Endothelial cell of umbilical vein (primary cell): ENCODE measurements at regions not wholly inside any gene's neighbourhood (a gene's known extent, or its start where the extent isn't known, plus 50 kb on each side); places are given as distances from the start of the nearest gene placed in this dataset.

ENCODE experiments used
- BruUV-seq: library from RNA; stranded (reverse); fragments of 400-500 nt; replicated peaks from 2 replicates; lab custom pipeline; 2021; lab: Mats Ljungman, UMichigan
- CTCF ChIA-PET: fragments of 300-600, 350-600 bp; sonication (Branson Sonifier 250); formaldehyde crosslinking; loops from one replicate; lab custom pipeline; 2021; ENCODE audit warnings: antibody characterized with exemption, inconsistent platforms; lab: Charles Lee
- POLR2A ChIA-PET: fragments of 300-600, 350-600 bp; sonication (Branson Sonifier 250); formaldehyde crosslinking; loops from one replicate; lab custom pipeline; 2021; ENCODE audit warnings: antibody characterized with exemption, inconsistent platforms; lab: Charles Lee
- DNase-seq: peaks from one replicate; pipeline ENCODE4 v3.0.0-alpha.2; 2011; ENCODE audit warnings: low read depth, low spot score
- FAIRE-seq: peaks from 2 replicates; lab custom pipeline; 2011; peaks lifted over from hg19 to GRCh38; lab: Jason Lieb, UNC
- H2AFZ ChIP-seq: 2 replicates; pipeline ENCODE4 v1.6.0; 2012; ENCODE audit warnings: low read depth, low read length, control low read depth, inconsistent platforms
- H3K27ac ChIP-seq: 2 replicates; pipeline ENCODE4 v1.5.1; 2011; ENCODE audit warnings: low read depth, mild to moderate bottlenecking, control low read depth, low read length, moderate library complexity; ENCODE audit not compliant: insufficient read depth
- H3K27me3 ChIP-seq, 2 experiments: 2 replicates each; pipeline versions ENCODE4 v1.6.0 to v1.6.1; 2011; ENCODE audit warnings: low read length in 2 of 2, mixed read lengths in 1 of 2; ENCODE audit not compliant: control insufficient read depth in 2 of 2, insufficient read depth in 2 of 2
- H3K36me3 ChIP-seq, 2 experiments: 2 replicates in 1 of 2; 3 replicates in 1 of 2; pipeline ENCODE4 v1.5.1; 2011; ENCODE audit warnings: low read length in 2 of 2, mild to moderate bottlenecking in 1 of 2, moderate library complexity in 1 of 2; ENCODE audit not compliant: control insufficient read depth in 2 of 2, insufficient read depth in 2 of 2; ENCODE audit errors: extremely low read depth in 1 of 2
- H3K4me1 ChIP-seq: 3 replicates; pipeline ENCODE4 v1.5.1; 2011; ENCODE audit warnings: mild to moderate bottlenecking, low read length; ENCODE audit not compliant: control insufficient read depth, insufficient read depth; ENCODE audit errors: extremely low read depth
- H3K4me2 ChIP-seq: 2 replicates; pipeline ENCODE4 v1.6.1; 2011; ENCODE audit warnings: low read length, control low read depth, mixed read lengths; ENCODE audit not compliant: insufficient read depth
- H3K4me3 ChIP-seq, 3 experiments: fragments of 200-600 bp in 1 of 3; sonication (generic), shearing (Covaris generic) in 1 of 3; replicated peaks in 1 of 3; 2 replicates each; pipeline ENCODE4 v1.5.1; 2011 to 2016; ENCODE audit warnings: control low read depth in 3 of 3, low read length in 3 of 3, mild to moderate bottlenecking in 2 of 3, inconsistent platforms in 1 of 3, low read depth in 1 of 3, moderate library complexity in 1 of 3; ENCODE audit not compliant: insufficient read depth in 1 of 3
- H3K79me2 ChIP-seq: 2 replicates; pipeline ENCODE4 v1.6.0; 2012; ENCODE audit warnings: low read length, inconsistent platforms; ENCODE audit not compliant: control insufficient read depth, insufficient read depth
- H3K9ac ChIP-seq: replicated peaks from 2 replicates; pipeline ENCODE3; 2011; ENCODE audit warnings: low read length, control low read depth; ENCODE audit not compliant: insufficient read depth; ENCODE audit errors: extremely low read depth
- H3K9me1 ChIP-seq: replicated peaks from 3 replicates; pipeline ENCODE4 v1.6.0; 2011; ENCODE audit warnings: mild to moderate bottlenecking, low read length; ENCODE audit not compliant: control insufficient read depth, insufficient read depth; ENCODE audit errors: extremely low read depth
- H3K9me3 ChIP-seq: replicated peaks from 2 replicates; pipeline ENCODE4 v1.5.1; 2012; ENCODE audit warnings: low read length, inconsistent platforms; ENCODE audit not compliant: control insufficient read depth, insufficient read depth
- H4K20me1 ChIP-seq: replicated peaks from 2 replicates; pipeline ENCODE3; 2011; ENCODE audit warnings: mild to moderate bottlenecking, low read length; ENCODE audit not compliant: control insufficient read depth, insufficient read depth; ENCODE audit errors: extremely low read depth
- CTCF ChIP-seq, 2 donors: IDR thresholded peaks; 1 replicate in 1 of 2; 2 replicates in 1 of 2; pipeline ENCODE4 v1.5.1; 2011; ENCODE audit warnings: low read length in 2 of 2, mild to moderate bottlenecking in 2 of 2, moderate library complexity in 2 of 2, control low read depth in 1 of 2, inconsistent platforms in 1 of 2, low read depth in 1 of 2; ENCODE audit not compliant: insufficient read depth in 1 of 2; ENCODE audit errors: extremely low read depth in 1 of 2
- EZH2 ChIP-seq: IDR thresholded peaks from 2 replicates; pipeline ENCODE4 v1.6.1; 2012; ENCODE audit warnings: borderline replicate concordance, low read depth, mild to moderate bottlenecking, moderate library complexity, low read length, inconsistent platforms; ENCODE audit not compliant: severe bottlenecking
- FOS ChIP-seq: IDR thresholded peaks from 2 replicates; pipeline ENCODE4 v1.6.1; 2011; ENCODE audit warnings: mild to moderate bottlenecking, low read length, moderate library complexity, borderline replicate concordance; ENCODE audit not compliant: insufficient read depth
- GATA2 ChIP-seq: IDR thresholded peaks from 2 replicates; pipeline ENCODE4 v1.7.0; 2011; ENCODE audit warnings: low read depth, mild to moderate bottlenecking, moderate library complexity, mixed read lengths, low read length; ENCODE audit not compliant: insufficient read length, insufficient read depth
- JUN ChIP-seq: IDR thresholded peaks from 2 replicates; pipeline ENCODE4 v1.6.1; 2011; ENCODE audit warnings: borderline replicate concordance, low read depth; ENCODE audit not compliant: insufficient read length, insufficient read depth
- MAX ChIP-seq: IDR thresholded peaks from 2 replicates; pipeline ENCODE4 v1.6.1; 2011; ENCODE audit not compliant: insufficient read depth, insufficient read length
- MYC ChIP-seq: IDR thresholded peaks from one replicate; pipeline ENCODE4 v1.6.1; 2011; ENCODE audit warnings: mild to moderate bottlenecking, low read depth, low read length
- POLR2A ChIP-seq: IDR thresholded peaks from 2 replicates; pipeline ENCODE4 v1.6.1; 2012; ENCODE audit warnings: low read depth, mild to moderate bottlenecking, control low read depth, low read length
- POLR2AphosphoS5 ChIP-seq: IDR thresholded peaks from 2 replicates; pipeline ENCODE4 v1.6.1; 2012; ENCODE audit warnings: low read depth, mild to moderate bottlenecking, control low read depth, low read length, moderate library complexity; ENCODE audit not compliant: insufficient read depth
- dilution Hi-C: fragments of 300-500 bp; cut with MboI; formaldehyde crosslinking; loops from one replicate; pipeline ENCODE4 v1.15.0; 2019; ENCODE audit warnings: low sequenced_read_pairs; ENCODE audit not compliant: extremely low pct_ligation_motif_present
- intact Hi-C: fragments of 100-400 bp; cut with micrococcal nuclease; formaldehyde crosslinking; loops from one replicate; pipeline ENCODE4 v1.10.0; 2022

GRCh38 chr19:30878495-30878894 is 470.7 kb downstream of the TSHZ3 start:
- Histone ChIP-seq H3K79me2 (no peaks in the 10 kb centered on the region), H4K20me1 (no peaks in the 10 kb centered on the region), H3K27ac (no peak overlapping the region), H3K4me1 (no peaks in the 10 kb centered on the region), H2AFZ (no peak overlapping the region), H3K9ac (no peak overlapping the region), H3K36me3 (no peaks in the 10 kb centered on the region), H3K9me3 (peaks cover 11% of the 10 kb centered on the region), H3K9me1 (no peaks in the 10 kb centered on the region), H3K4me2 (no peak overlapping the region), H3K27me3 (no peaks in the 10 kb centered on the region), H3K4me3 (no peak overlapping the region)
- TF ChIP-seq FOS (no peak), POLR2AphosphoS5 (no peak), MYC (no peak), POLR2A (no peak), CTCF (IDR thresholded peaks at IDR 0.05; ENCODE audit: extremely low read depth in 1 of 2, insufficient read depth in 1 of 2, low read depth in 1 of 2, low read length in 2 of 2) (no peak), EZH2 (no peak), GATA2 (no peak), MAX (no peak), JUN (no peak)
- ChIA-PET CTCF (no interaction called here), POLR2A (no interaction called here)
- FAIRE-seq, result no peak
- BruUV-seq, result no TSS peak
- DNase-seq, result no peak
- dilution Hi-C loops (no loop called here), intact Hi-C loops (no loop called here)
